HG03135 (cell line): ENCODE measurements at regions not wholly inside any gene's neighbourhood (a gene's known extent, or its start where the extent isn't known, plus 50 kb on each side); places are given as distances from the start of the nearest gene placed in this dataset.

Experiments used
- ATAC-seq: cut with Tn5 transposase; IDR thresholded peaks from one replicate; pipeline ENCODE4 v1.9.1; 2021; ENCODE audit warnings: mild to moderate bottlenecking, moderate library complexity; ENCODE audit not compliant: unreplicated experiment

- ATAC-seq = no peak
These were observed 254.2 kb upstream of the ADAMTS5 start for GRCh38 chr21:27221077-27221476.

- no peak for ATAC-seq
These were observed 253.5 kb upstream of the ADAMTS5 start for GRCh38 chr21:27220416-27220815.

- ATAC-seq = no peak
These were observed 252.2 kb upstream of the ADAMTS5 start for GRCh38 chr21:27219068-27219467.

GRCh38 chr21:27213303-27213702 lies 246.4 kb upstream of the ADAMTS5 start:
- ATAC-seq = no peak

DNA sequence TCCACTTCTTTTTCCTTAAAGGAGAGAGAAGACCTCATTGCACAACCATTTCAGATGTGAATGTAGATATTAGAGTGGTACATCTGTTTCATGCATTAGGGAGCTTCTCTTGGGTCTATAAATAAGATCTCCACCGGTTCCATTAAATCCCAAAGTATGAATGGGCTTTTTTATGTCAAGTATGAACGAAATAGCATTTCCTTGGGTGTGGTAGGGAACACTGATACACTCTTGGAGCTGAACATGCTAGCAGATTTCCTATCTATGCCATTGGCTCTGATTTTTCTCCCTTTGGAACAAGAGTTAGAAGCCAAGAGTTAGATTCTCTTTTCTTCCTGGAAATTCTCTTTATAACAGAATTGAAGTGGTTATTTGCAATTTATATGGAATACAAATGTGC lies 245.6 kb upstream of the ADAMTS5 start:
- no peak for ATAC-seq

DNA sequence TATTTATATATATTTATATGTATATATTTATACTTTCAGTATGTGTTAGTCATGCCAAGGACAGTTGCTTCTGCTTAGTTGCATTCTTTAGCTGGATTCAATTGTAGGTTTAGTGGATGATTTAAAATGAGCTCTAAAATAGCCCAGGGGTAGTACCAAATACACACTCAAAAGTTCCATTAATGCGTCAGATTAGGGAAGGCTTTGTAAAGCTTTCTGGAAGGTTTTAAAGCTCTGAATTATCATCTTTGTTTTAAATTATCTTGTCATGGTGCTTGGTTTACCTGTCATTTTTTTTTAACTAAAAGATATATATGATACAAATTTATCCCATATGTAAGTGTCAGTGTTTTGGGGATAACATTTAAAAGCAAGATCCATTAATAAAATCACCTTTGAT lies 242.7 kb upstream of the ADAMTS5 start:
- no peak for ATAC-seq

DNA sequence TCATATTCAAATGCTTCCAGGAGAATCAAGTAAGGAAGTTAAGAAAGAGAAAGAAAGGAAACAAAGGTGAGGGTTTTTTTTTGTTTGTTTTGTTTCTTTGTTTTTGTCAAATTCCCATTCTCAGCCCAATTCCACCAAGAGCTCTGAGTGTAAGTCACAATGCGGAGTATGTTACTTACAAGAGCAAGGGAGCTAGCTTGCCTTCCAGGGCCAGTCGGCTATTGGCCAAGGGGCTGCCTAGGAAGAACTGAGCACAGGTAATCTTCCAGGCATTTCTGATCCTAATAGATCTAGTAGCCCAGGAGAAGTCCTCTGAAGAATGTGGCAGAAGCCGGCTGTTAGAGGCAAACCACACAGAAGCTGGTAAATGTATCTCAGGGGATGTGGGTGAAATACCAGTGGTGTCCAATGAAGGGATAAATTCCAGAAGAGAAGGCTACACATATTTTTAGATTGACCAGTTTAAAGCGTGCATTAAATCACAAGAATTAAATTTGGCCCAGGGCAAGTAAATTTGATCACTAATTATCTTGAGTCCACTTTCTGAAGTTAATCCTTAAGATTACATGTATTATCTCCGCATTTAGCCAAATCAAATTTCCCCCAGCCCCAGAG lies 239.6 kb upstream of the ADAMTS5 start:
- no peak for ATAC-seq

DNA sequence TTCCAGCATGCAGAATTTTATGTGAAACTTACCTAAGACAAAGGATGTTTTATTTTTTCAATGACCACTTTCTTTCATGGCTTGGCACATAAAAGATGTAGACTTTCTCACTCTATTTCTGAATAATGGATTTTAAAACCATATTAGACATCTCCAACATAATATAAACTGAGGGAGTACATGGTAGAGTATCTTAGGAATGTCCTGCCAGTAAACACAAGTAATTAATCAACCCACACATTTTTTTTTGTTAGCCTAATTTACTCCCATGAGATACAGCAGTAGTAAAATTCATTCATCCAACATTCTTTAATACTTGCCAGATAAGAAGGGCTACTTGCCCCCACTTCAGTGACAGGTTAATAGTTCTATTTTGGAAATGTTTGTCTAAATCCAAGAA lies 235.4 kb upstream of the ADAMTS5 start:
- no peak for ATAC-seq

GRCh38 chr21:27201197-27201596 lies 234.3 kb upstream of the ADAMTS5 start:
- ATAC-seq = no peak

DNA sequence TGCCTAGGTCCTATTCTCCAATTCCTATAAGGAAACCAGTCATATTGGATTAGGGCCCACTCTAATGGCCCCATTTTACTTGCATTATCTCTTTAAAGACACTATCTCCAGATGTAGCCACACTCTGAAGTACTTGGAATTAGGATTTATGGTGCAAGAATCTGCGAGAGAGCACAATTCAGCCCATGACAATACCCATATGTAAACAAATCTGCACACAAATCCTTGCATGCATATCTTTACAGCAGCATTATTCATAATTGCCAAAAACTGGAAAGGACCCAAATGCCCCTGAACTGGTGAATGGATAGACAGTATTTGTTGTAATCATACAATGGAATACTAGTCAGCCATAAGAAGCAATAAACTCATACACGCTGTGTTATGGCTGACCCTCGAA lies 229.8 kb upstream of the ADAMTS5 start:
- ATAC-seq = no peak

DNA sequence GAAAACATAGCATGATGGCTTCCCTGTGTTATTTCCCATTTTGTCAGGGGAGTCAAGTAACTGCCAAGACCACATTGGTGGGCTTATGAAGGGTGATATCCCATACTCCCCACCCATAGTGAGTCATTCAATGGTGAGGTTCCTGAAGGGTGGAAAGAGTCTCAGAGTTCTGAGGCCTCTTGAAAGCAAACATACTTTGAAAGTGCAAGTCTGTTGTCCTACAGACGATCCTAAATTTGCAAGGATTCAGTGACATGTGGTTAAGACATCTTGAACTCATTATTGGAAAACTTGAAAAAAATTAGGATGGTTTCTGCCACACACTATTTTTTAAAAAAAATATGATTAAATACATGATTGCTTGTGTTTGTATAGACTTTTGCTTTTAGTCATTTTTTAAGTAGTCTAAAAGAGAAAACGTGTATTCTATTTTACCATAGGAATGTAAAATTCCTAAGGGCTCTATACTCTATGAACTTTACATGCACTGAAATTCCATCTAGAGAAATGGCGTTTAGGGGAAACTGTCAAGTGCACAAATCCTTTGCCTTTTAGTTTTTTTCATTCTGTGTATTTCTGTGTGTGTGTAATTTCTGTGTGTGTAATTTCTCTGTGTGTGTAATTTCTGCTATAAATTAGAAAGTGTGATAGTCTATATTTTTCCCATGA lies 225.5 kb upstream of the ADAMTS5 start:
- no peak for ATAC-seq

DNA sequence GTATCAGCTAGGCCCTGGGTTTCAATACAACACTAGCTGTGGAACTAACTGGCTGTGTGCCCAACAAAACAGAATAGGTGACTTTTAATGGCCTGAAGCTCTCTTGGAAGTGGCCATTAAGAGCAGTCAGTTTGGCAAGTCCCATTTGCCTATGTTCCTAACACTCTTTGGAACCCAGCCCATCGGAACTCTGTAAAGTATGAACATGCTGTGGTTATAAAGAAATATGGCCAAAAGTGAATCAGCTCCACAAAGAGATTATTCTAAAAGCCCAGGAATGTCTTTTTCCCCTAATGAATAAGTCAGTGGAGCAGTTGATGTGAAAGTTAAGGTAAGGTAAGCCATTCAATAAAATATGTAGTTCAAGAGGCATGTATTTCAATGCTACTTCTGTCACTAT lies 223.7 kb upstream of the ADAMTS5 start:
- ATAC-seq = no peak

DNA sequence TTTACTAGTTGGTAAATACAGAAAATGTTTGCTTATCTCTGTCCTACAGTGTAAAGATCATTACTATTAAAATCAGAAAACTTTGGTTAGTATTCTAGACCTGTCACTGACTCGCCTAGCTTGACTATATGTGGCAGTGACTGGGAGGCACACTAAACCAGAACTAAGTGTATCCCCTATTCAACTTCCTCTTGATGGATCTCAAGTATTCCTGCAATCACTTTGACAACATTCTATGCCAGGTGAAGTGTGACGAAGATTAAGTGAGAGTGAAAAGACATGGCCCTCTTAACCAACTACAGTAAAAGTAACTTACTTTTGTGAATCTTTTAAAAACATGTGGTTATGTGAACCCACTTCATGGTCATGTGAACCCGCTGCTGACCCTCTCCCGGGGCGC lies 223.0 kb upstream of the ADAMTS5 start:
- no peak for ATAC-seq

DNA sequence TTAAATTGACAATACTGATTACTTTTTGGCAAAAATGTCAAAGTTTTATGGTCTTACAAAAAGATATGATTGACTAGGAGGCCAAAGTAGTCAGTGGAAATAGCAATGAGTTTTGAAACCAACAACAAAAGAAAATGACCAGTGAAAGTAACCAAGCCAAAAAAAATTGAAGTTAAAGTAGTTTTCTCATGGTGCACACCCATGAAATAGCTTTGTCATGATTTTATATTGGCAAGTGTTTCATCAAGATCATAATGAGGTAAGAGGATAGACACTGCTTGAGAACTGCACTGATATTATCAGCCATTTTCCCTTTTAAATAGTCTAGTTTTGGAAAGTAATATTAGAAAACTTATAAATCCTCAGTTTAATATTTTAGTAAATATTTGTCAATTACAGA lies 206.2 kb upstream of the ADAMTS5 start:
- ATAC-seq = no peak

DNA sequence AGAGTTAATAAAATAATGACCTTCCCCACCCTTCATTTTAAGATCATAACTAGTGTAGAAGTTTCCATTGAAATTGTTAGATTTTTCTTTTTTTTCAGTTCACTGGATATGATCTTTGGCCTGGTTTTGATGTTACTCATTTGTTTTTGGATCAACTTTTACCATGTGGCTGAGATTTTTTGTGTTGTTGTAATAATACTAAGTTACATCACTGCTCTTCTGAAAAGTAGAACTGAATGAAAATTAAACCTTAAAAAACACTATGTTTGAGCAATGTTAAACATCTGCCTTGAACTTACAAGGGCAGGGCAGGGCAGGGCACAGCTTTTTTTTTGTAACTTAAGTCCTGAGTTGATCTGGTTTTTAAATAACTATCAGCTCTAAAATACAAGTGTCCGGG lies 204.8 kb upstream of the ADAMTS5 start:
- no peak for ATAC-seq

DNA sequence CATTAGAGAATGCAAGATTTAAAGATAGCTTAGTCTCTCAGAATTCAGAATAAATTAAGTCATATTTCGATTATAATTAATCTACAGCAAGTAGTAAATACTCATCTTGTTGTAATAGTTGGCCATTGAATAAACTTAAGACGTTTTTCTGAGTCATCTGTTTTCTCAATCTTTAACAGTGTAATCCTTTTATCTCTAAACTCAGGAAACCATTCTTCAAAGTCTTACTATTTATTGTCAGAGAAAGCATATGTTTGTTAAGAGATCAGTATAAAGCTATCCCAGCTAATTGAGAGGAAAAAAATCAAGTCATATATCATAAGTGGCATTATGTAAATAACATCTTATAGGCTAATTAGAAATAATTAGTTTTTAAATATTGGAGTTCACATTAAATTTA lies 201.2 kb upstream of the ADAMTS5 start:
- ATAC-seq = no peak

DNA sequence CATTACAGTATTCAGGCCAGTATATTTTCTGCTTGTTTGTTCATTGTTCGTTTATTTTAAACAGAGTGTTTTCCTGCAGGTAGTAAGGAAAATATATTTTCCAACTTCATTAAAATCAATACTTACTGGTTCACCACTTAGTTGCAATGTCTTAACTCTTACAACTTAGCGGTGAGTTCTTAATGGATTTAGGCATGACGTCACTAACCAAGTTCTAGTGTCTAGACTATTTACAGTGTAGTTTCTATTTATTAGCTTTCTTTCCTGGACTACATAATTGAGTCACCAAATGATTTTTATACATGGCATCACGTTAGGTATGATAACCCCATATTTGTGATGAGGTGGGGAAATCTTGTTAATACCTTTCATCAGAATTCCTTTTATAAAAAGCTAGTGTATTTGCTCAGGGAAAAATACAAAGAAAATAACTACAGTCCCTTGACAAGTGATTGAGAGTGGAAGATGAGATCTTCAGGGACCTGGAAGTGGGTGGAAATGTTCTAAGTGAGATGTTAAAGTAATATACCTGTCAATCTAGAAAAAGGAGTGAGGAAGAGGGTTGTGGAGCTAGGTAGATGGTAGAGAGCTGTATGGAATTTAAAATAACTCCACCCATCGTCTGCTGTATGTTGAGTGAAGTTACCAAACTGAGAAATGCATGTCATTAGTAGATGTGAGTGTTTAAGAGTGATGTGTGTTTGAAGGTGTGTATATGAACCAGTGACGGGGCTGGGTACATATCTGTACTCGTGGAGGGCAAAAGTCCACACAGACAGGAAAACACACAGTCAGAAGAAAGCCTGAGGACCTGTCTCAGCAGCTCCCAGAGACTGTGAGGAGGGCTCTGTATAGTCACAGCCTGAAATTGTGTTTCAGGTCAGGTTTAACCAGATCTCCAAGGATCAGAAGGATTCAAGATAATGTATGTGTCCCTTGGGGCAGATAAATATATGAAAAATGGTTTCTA lies 197.6 kb upstream of the ADAMTS5 start:
- ATAC-seq = no peak

DNA sequence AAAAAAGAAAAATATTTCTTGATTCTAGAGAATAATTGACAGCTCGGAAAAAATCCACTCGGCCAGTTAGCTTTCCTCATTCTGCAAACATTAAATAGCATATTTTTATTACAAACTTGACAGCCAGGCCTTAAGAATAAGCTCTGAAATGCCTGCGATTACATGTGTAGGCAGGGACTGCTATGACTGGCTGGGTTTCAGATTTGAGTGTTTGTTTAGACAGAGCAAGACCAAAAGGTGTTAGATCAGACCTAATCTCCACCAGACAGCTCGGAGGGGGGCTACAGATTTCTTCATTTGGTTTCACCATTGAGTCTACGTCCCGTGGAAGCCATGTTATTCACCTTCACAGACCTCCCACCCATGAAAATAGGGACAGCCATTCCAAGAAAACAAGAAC lies 192.1 kb upstream of the ADAMTS5 start:
- ATAC-seq = no peak

GRCh38 chr21:27157097-27157496 lies 190.2 kb upstream of the ADAMTS5 start:
- no peak for ATAC-seq

DNA sequence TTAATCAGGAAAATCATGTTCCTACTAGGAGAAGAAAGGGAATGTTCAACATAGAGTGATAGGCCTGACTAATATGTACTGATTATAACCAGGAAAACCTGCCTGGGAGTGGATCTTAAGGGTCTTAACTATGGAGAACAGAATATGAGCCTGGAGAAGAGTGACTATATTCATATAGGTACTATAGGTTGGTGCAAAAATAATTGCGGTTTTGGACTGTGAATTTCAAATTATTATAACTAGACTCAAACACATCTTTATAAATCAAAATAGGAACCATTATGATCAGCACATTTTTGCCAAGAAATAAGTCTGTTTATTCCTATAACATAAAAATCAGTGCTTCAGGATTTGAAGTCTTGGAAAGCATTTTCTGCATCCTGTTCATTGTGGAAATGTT lies 189.8 kb upstream of the ADAMTS5 start:
- no peak for ATAC-seq

- no peak for ATAC-seq
These were observed 188.2 kb upstream of the ADAMTS5 start for GRCh38 chr21:27155130-27155500.
